NCI-H446 (cell line): ENCODE measurements at regions not wholly inside any gene's neighbourhood (a gene's known extent, or its start where the extent isn't known, plus 50 kb on each side); places are given as distances from the start of the nearest gene placed in this dataset.
"Not testable (repeated sequence)": the region's sequence is repeated elsewhere in the genome, so short reads cannot be mapped to it uniquely, and the experiment has no call there.

Experiments used
- DNase-seq, 2 experiments: peaks; one replicate each; lab custom pipeline; 2025; lab: John Stamatoyannopoulos, UW

- DNase-seq = no peak
Observed at GRCh38 chr4:156109943-156110900, 156.6 kb upstream of the CTSO start.

- DNase-seq = not testable (repeated sequence)
Observed at GRCh38 chr4:156109087-156109486, 155.4 kb upstream of the CTSO start.

GRCh38 chr4:156103311-156103710 lies 149.6 kb upstream of the CTSO start:
- DNase-seq = no peak

GRCh38 chr4:156102411-156102810 lies 148.7 kb upstream of the CTSO start:
- no peak for DNase-seq

- DNase-seq = no peak
Observed at GRCh38 chr4:156101571-156101970, 147.9 kb upstream of the CTSO start.

- DNase-seq = no peak
Observed at GRCh38 chr4:156100651-156101050, 147.0 kb upstream of the CTSO start.

GRCh38 chr4:156098805-156099204 lies 145.1 kb upstream of the CTSO start:
- no peak for DNase-seq

- DNase-seq = no peak
Observed at GRCh38 chr4:156085100-156085499, 131.4 kb upstream of the CTSO start.

GRCh38 chr4:156084373-156084772 lies 130.7 kb upstream of the CTSO start:
- no peak for DNase-seq

GRCh38 chr4:156073976-156074375 lies 120.3 kb upstream of the CTSO start:
- no peak for DNase-seq

- DNase-seq = no peak
Observed at GRCh38 chr4:156060661-156061060, 107.0 kb upstream of the CTSO start.

- no peak for DNase-seq
Observed at GRCh38 chr4:156053174-156053573, 99.5 kb upstream of the CTSO start.

- no peak for DNase-seq
Observed at GRCh38 chr4:156052116-156052515, 98.5 kb upstream of the CTSO start.

- no peak for DNase-seq
Observed at GRCh38 chr4:156038772-156039171, 85.1 kb upstream of the CTSO start.

GRCh38 chr4:156036496-156036895 lies 82.8 kb upstream of the CTSO start:
- no peak for DNase-seq

GRCh38 chr4:156029691-156030090 lies 76.0 kb upstream of the CTSO start:
- DNase-seq = no peak

- no peak for DNase-seq
Observed at GRCh38 chr4:156021298-156021697, 67.6 kb upstream of the CTSO start.

GRCh38 chr4:156019246-156019645 lies 65.6 kb upstream of the CTSO start:
- no peak for DNase-seq

- no peak for DNase-seq
Observed at GRCh38 chr4:156018383-156018782, 64.7 kb upstream of the CTSO start.

- DNase-seq = no peak
Observed at GRCh38 chr4:156015781-156016180, 62.1 kb upstream of the CTSO start.

- DNase-seq = no peak
Observed at GRCh38 chr4:156006192-156006591, 52.5 kb upstream of the CTSO start.
